Medulla oblongata (tissue), 1 donor: ENCODE measurements at regions not wholly inside any gene's neighbourhood (a gene's known extent, or its start where the extent isn't known, plus 50 kb on each side); places are given as distances from the start of the nearest gene placed in this dataset.

Experiments used
- DNase-seq: peaks from one replicate; pipeline ENCODE4 v3.0.0-alpha.2; 2015; ENCODE audit errors: extremely low spot score

- DNase-seq, result no peak
Measured at GRCh38 chr13:30107521-30108136, 199.7 kb downstream of the KATNAL1 start.

GRCh38 chr13:30107121-30107520, 200.2 kb downstream of the KATNAL1 start:
- peak; percentile 53 for DNase-seq

- no peak for DNase-seq
Measured at GRCh38 chr13:30105381-30105780, 202.0 kb downstream of the KATNAL1 start.

GRCh38 chr13:30103161-30103840, 204.1 kb downstream of the KATNAL1 start:
- DNase-seq, result no peak

- no peak for DNase-seq
Measured at GRCh38 chr13:30100226-30100625, 207.1 kb downstream of the KATNAL1 start.

GRCh38 chr13:30097701-30098100, 209.7 kb downstream of the KATNAL1 start:
- DNase-seq, result no peak

- DNase-seq, result no peak
Measured at GRCh38 chr13:30097089-30097488, 210.3 kb downstream of the KATNAL1 start.

- no peak for DNase-seq
Measured at GRCh38 chr13:30094015-30094414, 213.3 kb downstream of the KATNAL1 start.

- DNase-seq, result no peak
Measured at GRCh38 chr13:30093236-30093635, 214.1 kb downstream of the KATNAL1 start.

GRCh38 chr13:30091691-30092090, 215.7 kb downstream of the KATNAL1 start:
- peak; percentile 76 for DNase-seq

GRCh38 chr13:30091035-30091434, 216.3 kb downstream of the KATNAL1 start:
- DNase-seq, result no peak

GRCh38 chr13:30088312-30088855, 219.0 kb downstream of the KATNAL1 start:
- DNase-seq, result no peak

GRCh38 chr13:30085087-30085486, 222.3 kb downstream of the KATNAL1 start:
- DNase-seq, result no peak

GRCh38 chr13:30082391-30082790, 225.0 kb downstream of the KATNAL1 start:
- DNase-seq, result no peak

- no peak for DNase-seq
Measured at GRCh38 chr13:30081331-30081730, 226.0 kb downstream of the KATNAL1 start.

- DNase-seq, result no peak
Measured at GRCh38 chr13:30079501-30079900, 227.8 kb downstream of the KATNAL1 start.

GRCh38 chr13:30078059-30078458, 227.6 kb upstream of the UBL3 start:
- no peak for DNase-seq

- DNase-seq, result no peak
Measured at GRCh38 chr13:30077240-30077735, 226.9 kb upstream of the UBL3 start.

- DNase-seq, result no peak
Measured at GRCh38 chr13:30074955-30075614, 224.7 kb upstream of the UBL3 start.

- DNase-seq, result no peak
Measured at GRCh38 chr13:30074431-30074830, 224.0 kb upstream of the UBL3 start.

GRCh38 chr13:30072818-30073186, 222.4 kb upstream of the UBL3 start:
- DNase-seq, result no peak

GRCh38 chr13:30071969-30072817, 221.8 kb upstream of the UBL3 start:
- no peak for DNase-seq
